IPS-NIHi7 (cell line): ENCODE measurements at regions not wholly inside any gene's neighbourhood (a gene's known extent, or its start where the extent isn't known, plus 50 kb on each side); places are given as distances from the start of the nearest gene placed in this dataset.
"Not testable (repeated sequence)": the region's sequence is repeated elsewhere in the genome, so short reads cannot be mapped to it uniquely, and the experiment has no call there.

Experiments
- DNase-seq: peaks from one replicate; pipeline ENCODE4 v3.0.0; 2012; ENCODE audit warnings: mixed read lengths; ENCODE audit errors: extremely low spot score

- DNase-seq: no peak
Observed at GRCh38 chr4:114034189-114034588, 54.7 kb upstream of the ARSJ start.

GRCh38 chr4:114036426-114036825 lies 57.0 kb upstream of the ARSJ start:
- no peak for DNase-seq

- no peak for DNase-seq
Observed at GRCh38 chr4:114036864-114037263, 57.4 kb upstream of the ARSJ start.

- no peak for DNase-seq
Observed at GRCh38 chr4:114037988-114038387, 58.5 kb upstream of the ARSJ start.

- DNase-seq: no peak
Observed at GRCh38 chr4:114038762-114039387, 59.4 kb upstream of the ARSJ start.

GRCh38 chr4:114040319-114041116 lies 61.1 kb upstream of the ARSJ start:
- DNase-seq: no peak

- no peak for DNase-seq
Observed at GRCh38 chr4:114041117-114041475, 61.6 kb upstream of the ARSJ start.

- no peak for DNase-seq
Observed at GRCh38 chr4:114043116-114043515, 63.7 kb upstream of the ARSJ start.

- DNase-seq: not testable (repeated sequence)
Observed at GRCh38 chr4:114044351-114044750, 64.9 kb upstream of the ARSJ start.

- DNase-seq: no peak
Observed at GRCh38 chr4:114046331-114046730, 66.9 kb upstream of the ARSJ start.

- DNase-seq: not testable (repeated sequence)
Observed at GRCh38 chr4:114048154-114048553, 68.7 kb upstream of the ARSJ start.

- DNase-seq: no peak
Observed at GRCh38 chr4:114052227-114052626, 72.8 kb upstream of the ARSJ start.

GRCh38 chr4:114056599-114056998 lies 77.2 kb upstream of the ARSJ start:
- DNase-seq: no peak

- no peak for DNase-seq
Observed at GRCh38 chr4:114057746-114058145, 78.3 kb upstream of the ARSJ start.

- no peak for DNase-seq
Observed at GRCh38 chr4:114062499-114062898, 83.1 kb upstream of the ARSJ start.

GRCh38 chr4:114072781-114073180 lies 93.3 kb upstream of the ARSJ start:
- DNase-seq: no peak

GRCh38 chr4:114076899-114077570 lies 97.6 kb upstream of the ARSJ start:
- DNase-seq: no peak

- DNase-seq: no peak
Observed at GRCh38 chr4:114077610-114078009, 98.2 kb upstream of the ARSJ start.

- no peak for DNase-seq
Observed at GRCh38 chr4:114078636-114079035, 99.2 kb upstream of the ARSJ start.

GRCh38 chr4:114081783-114082182 lies 102.3 kb upstream of the ARSJ start:
- DNase-seq: peak; percentile 12

- DNase-seq: no peak
Observed at GRCh38 chr4:114082348-114082747, 102.9 kb upstream of the ARSJ start.

- no peak for DNase-seq
Observed at GRCh38 chr4:114085611-114086345, 106.3 kb upstream of the ARSJ start.
